A549 (cell line): ENCODE measurements at regions not wholly inside any gene's neighbourhood (a gene's known extent, or its start where the extent isn't known, plus 50 kb on each side); places are given as distances from the start of the nearest gene placed in this dataset.

ENCODE experiments used
- CTCF ChIP-seq: fragments of >200 bp; sonication (Bioruptor Twin); formaldehyde crosslinking; IDR thresholded peaks from 3 replicates; pipeline ENCODE4 v1.5.1; 2016
- MAX ChIP-seq: IDR thresholded peaks from 2 replicates; pipeline ENCODE4 v1.6.1; 2012
- POLR2A ChIP-seq: IDR thresholded peaks from 2 replicates; pipeline ENCODE4 v1.6.1; 2012; ENCODE audit warnings: mild to moderate bottlenecking, low read length
- RAD21 ChIP-seq, 2 experiments: fragments of >200 bp in 1 of 2; sonication (Bioruptor Twin) in 1 of 2; formaldehyde crosslinking in 1 of 2; IDR thresholded peaks in 1 of 2; conservative IDR thresholded peaks in 1 of 2; 2 replicates in 1 of 2; 3 replicates in 1 of 2; pipeline ENCODE4 v1.6.1; 2012 to 2018; ENCODE audit warnings: inconsistent platforms in 1 of 2
- RARB ChIP-seq: fragments of 250-450 bp; sonication (Bioruptor Pico); IDR thresholded peaks from 2 replicates; pipeline ENCODE4 v1.8.0; 2021; ENCODE audit warnings: mild to moderate bottlenecking, moderate library complexity

- TF ChIP-seq CTCF (no peak), RAD21 (conservative IDR thresholded peaks at IDR 0.05 in 1 of 2, IDR thresholded peaks at IDR 0.05 in 1 of 2) (no peak), POLR2A (no peak), MAX (no peak), RARB (CRISPR knock-in tag) (no peak)
These were observed 339.2 kb downstream of the ZNF716 start for GRCh38 chr7:57789130-57789529.
